ENCODE measurements at regions not wholly inside any gene's neighbourhood (a gene's known extent, or its start where the extent isn't known, plus 50 kb on each side); places are given as distances from the start of the nearest gene placed in this dataset.

DNA sequence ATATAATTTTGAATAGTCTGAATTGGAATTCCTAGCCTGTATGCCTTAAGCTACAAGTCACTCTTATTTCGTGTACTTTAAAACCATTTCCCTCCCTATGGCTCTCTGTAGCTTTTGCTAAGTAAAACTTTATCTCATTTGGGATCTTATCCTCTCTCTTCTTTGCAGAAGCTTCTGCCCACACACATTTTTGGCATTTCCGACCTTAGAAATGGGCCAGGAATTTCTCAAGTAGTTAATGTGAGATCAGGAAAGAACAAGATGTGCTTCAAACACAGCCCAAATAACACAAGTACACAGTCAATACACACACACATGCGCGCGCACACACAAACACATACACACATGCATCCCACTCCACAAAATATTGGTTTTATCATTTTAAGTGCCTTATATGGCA, 931.0 kb upstream of the MIR17HG start:
- TF ChIP-seq, protein P1, sequence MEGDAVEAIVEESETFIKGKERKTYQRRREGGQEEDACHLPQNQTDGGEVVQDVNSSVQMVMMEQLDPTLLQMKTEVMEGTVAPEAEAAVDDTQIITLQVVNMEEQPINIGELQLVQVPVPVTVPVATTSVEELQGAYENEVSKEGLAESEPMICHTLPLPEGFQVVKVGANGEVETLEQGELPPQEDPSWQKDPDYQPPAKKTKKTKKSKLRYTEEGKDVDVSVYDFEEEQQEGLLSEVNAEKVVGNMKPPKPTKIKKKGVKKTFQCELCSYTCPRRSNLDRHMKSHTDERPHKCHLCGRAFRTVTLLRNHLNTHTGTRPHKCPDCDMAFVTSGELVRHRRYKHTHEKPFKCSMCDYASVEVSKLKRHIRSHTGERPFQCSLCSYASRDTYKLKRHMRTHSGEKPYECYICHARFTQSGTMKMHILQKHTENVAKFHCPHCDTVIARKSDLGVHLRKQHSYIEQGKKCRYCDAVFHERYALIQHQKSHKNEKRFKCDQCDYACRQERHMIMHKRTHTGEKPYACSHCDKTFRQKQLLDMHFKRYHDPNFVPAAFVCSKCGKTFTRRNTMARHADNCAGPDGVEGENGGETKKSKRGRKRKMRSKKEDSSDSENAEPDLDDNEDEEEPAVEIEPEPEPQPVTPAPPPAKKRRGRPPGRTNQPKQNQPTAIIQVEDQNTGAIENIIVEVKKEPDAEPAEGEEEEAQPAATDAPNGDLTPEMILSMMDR (IDR thresholded peaks at IDR 0.05; ENCODE audit: low read depth, low read length): no peak
- no peak for DNase-seq (ENCODE audit: extremely low read depth, low read depth)

DNA sequence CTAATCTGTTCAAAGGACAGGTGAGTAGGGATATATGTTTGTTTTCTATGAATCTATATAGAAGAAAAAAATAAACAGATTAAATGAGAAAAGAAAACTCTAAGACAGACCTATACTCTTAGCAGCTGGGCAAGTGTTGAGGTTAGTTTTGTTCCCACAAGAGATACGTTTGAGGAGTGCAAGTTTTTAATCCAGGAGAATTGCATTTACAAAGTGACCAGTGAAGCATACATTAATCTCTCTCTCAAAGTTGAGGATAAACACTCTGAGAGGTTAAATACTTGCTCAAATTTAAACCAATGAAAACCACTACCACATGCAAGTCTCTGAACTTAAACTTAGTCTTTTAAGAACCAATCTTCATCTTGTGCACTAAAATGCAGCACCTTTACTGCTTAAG, 930.5 kb upstream of the MIR17HG start:
- DNase-seq (ENCODE audit: extremely low read depth, low read depth): no peak
- TF ChIP-seq, protein P1 (IDR thresholded peaks at IDR 0.05; ENCODE audit: low read depth, low read length): no peak

DNA sequence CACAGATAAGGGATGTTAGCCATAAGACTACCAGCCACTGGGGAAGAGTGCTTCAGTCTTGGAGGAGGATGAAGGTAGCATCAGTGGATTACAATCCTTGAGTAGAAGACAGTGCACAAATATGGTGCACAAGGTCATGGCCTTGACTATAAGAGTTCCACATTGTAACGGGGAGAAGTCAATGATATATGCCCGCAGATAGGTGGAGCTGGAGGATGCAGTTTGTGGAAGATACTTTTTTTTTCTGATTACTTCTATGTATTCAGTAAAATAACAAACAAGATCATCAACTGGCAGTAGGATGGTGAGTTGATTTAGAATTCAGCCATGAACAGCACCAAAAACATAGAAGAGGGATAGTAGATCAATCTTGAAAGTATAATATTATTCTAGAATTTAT, 926.8 kb upstream of the MIR17HG start:
- TF ChIP-seq, protein P1 (IDR thresholded peaks at IDR 0.05; ENCODE audit: low read depth, low read length): peak; percentile 3

GRCh38 chr13:90427322-90428272, 919.9 kb upstream of the MIR17HG start:
- TF ChIP-seq, protein P1 (IDR thresholded peaks at IDR 0.05; ENCODE audit: low read depth, low read length): no peak

More for the DNA sequence above, 926.8 kb upstream of the MIR17HG start:
- no peak for DNase-seq (ENCODE audit: extremely low read depth, low read depth)

GRCh38 chr13:90428522-90429210, 918.8 kb upstream of the MIR17HG start:
- TF ChIP-seq, protein P1 (IDR thresholded peaks at IDR 0.05; ENCODE audit: low read depth, low read length): no peak
- no peak for DNase-seq (ENCODE audit: extremely low read depth, low read depth)

More at GRCh38 chr13:90427322-90428272, 919.9 kb upstream of the MIR17HG start:
- no peak for DNase-seq (ENCODE audit: extremely low read depth, low read depth)

DNA sequence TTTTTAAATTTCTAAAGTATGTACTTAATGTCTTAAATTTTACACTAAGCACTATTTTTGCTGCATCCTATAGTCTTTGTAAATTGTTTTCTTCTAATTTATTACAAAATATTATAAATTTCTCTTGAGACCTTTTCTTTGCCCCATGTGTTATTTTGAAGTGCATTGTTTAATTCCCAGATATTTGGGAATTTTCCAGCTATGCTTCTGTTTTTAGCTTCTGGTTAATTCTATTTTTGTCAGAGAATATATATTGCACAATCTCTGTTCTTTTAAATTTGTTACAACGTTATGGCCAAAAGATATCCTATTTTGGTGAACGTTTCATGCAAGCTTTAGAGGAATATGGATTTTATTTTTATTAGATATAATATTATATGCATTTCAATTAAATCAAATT, 917.4 kb upstream of the MIR17HG start:
- TF ChIP-seq, protein P1 (IDR thresholded peaks at IDR 0.05; ENCODE audit: low read depth, low read length): no peak
- no peak for DNase-seq (ENCODE audit: extremely low read depth, low read depth)

DNA sequence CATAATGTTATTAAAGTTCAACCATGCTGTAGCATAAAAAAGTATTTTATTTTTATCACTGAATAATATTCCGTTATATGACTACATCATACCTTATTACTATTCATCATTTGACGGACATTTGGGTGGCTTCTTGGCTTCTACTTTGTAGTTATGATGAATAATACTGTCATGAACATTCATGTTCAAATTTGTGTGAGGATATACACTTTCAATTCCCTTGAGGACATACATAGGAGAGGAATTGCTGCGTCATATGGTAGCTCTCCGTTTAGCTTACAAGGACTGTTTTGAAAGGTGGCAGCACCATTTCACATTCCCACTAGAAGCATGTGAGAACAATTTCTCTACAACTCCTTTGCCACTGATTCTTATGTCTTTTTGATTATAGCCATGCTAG, 910.8 kb upstream of the MIR17HG start:
- TF ChIP-seq, protein P1 (IDR thresholded peaks at IDR 0.05; ENCODE audit: low read depth, low read length): no peak
- no peak for DNase-seq (ENCODE audit: extremely low read depth, low read depth)

Measured in AG09319 (cell line).